ENCODE measurements at regions not wholly inside any gene's neighbourhood (a gene's known extent, or its start where the extent isn't known, plus 50 kb on each side); places are given as distances from the start of the nearest gene placed in this dataset.

- no peak for TF ChIP-seq SUZ12 (IDR thresholded peaks at IDR 0.05; ENCODE audit: extremely low read depth, insufficient read depth, insufficient read length)
- TF ChIP-seq ZNF274 (IDR thresholded peaks at IDR 0.05; ENCODE audit: low read depth, low read length), result no peak
Observed at GRCh38 chrX:39956803-39957394, 140.9 kb downstream of the BCOR start.

Data from NT2/D1 (cell line).